GM21423 (cell line): ENCODE measurements at regions not wholly inside any gene's neighbourhood (a gene's known extent, or its start where the extent isn't known, plus 50 kb on each side); places are given as distances from the start of the nearest gene placed in this dataset.

ENCODE experiments used
- ATAC-seq: cut with Tn5 transposase; IDR thresholded peaks from one replicate; pipeline ENCODE4 v1.9.1; 2021; ENCODE audit warnings: mild to moderate bottlenecking, moderate library complexity; ENCODE audit not compliant: unreplicated experiment

DNA sequence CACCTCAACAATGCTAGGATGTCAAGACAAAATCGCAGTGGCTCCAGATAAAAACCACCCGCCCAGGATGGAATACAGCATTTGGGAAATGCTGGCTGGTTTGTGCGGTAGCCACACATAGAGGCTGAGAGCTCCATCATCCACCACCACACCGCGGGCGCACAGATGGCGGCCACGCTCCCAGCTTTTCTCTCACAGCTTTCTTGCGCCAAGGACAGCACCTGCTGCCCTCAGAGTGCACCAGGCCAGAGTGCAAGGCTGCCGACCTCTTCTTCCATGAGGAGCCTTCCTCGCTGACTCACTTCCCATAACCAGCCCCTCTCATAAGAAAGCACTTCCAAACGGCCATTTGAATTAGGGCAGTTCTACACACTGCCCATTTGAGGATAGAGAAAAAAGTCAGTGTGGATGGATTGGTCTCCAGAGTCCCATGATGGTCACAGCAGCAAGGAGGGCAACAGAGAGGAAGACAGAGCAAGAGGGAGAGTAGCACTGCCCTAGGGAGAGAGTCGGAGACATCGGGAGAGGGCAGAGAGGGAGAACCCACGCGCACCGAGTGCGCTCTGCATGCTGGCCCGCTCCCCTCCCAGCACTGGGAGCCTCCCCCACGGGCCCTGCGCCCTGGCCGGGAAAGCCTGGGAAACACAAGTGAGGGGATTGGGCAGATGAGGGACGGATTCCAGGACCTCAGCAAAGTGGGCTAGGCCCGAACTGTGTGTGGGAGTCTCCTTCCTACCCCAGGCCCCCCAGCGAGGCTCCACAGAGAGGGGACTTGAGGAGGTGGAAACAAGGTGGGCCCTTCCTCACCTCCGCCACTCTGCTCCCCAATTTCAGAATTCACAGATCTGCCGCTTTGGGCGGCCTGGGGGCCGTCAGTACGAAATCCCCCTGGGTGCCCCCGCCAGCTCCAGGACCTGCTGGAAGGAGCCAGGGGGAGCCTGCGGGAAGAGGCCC lies 156.9 kb downstream of the USP12 start:
- no peak for ATAC-seq

DNA sequence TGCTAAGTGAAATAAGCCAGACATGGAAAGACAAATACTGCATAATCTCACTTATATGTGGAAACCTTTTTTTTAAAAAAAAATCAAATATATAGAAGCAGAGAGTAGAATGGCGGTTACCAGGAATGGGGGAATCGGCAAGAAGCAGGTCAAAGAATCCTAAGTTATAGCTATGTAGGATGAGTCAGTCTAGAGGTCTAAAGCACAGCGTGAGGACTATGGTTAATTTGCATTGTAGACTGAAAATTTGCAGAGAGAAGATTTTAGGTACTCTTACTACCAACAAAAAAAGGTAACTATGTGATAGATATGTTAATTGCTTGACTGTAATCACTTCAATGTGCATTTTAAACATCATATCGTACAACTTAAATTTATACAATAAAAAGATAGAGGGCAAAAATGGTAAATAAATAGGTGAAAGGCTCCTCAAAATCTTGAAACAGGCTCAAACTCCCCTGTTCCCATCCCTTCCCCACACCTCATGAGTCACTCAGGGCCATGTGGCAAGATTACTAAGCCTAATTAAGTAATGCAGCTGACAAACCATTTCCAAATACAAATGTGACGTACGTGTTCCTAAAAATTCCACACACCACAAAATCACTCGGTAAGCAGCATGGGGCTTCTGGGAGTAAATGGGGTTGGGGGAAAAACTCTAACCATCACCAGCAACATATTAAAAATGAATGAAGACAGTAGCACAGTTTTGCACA lies 159.0 kb downstream of the USP12 start:
- ATAC-seq = no peak

DNA sequence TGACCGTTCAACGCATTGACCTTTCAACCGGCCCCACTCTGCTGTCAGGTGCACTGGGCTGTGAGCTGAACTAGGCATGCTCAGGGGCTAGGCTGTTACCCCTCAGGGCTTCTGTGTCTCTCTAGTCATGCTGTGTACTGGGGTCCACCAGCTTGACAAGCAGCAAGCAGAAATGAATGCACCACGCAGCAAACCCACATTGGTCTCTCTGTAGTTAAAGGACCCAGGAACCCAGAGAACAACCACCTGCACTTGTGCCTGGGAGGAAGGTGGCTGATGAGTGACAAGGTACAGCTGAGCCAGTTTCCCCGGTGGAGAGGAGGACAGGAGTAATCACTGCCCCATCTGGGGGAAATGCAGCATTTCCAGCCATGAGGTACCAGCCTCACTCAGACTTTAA lies 159.9 kb downstream of the USP12 start:
- ATAC-seq = no peak

DNA sequence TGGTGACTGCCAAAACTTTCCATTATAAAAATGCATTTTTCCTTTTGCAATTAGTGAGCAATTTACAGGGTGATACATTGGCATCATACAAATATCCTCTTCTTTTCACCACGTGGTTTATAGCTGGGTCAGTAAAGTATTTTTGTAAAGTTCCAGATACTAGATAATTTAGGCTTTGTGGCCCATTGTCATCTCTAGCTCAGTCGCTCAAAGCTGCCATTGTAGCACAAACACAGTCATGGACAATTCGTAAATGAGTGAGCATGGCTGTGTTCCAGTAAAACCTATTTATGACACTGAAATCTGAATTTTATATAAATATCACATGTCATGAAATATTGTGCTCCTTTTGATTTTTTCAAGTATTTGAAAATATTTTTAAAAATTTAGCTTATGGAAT lies 162.9 kb downstream of the USP12 start:
- ATAC-seq = no peak

DNA sequence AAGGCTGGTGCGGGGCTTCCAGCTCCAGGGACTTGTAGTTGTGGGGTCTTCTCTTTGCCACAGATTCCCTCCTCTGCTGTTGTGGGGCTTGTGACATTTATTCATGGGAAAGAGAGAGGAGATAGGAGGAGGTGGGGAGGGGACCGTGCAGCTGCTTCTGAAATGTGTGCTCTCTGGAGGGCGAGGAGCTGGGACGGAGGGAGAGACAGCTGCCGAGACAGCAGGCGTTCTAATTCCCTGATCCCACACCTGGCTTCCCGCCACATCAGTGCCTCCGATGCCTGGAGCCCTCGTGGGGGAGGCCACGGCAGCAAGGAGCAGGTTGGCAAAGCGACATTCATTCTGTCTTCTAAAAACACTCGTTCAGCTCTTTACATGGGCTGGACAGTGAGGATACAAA lies 164.4 kb downstream of the USP12 start:
- no peak for ATAC-seq

DNA sequence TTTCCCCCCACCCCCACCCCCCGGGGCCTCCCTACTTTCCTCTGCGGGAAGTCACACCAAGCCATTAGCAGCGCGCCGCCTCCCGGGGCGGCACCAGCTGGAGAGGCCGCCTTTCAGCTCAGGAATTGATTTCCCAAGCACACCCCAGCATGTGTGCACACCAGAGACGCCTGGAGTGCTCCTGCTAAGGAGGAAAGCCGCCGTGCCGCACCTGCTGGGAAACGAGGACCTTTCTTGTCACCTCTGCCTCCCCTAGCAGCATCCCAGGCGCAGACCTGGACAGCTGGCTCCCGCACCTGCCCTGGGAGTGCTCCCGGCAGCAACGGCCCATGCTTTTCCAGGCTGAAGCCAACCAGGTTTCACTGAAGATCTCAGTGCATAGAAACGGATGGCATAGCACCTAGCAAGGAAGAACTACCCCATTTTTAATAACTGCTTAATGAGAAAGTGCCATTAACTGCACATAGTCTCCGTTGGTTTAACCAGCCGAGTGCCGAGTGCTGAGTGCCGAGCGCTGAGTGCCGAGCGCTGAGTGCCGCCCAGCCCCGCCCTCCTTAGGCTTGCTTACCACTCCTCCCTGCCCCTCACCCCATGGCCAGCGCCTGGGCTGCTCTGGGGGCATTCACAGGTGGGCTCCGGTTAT lies 165.0 kb downstream of the USP12 start:
- ATAC-seq = no peak

DNA sequence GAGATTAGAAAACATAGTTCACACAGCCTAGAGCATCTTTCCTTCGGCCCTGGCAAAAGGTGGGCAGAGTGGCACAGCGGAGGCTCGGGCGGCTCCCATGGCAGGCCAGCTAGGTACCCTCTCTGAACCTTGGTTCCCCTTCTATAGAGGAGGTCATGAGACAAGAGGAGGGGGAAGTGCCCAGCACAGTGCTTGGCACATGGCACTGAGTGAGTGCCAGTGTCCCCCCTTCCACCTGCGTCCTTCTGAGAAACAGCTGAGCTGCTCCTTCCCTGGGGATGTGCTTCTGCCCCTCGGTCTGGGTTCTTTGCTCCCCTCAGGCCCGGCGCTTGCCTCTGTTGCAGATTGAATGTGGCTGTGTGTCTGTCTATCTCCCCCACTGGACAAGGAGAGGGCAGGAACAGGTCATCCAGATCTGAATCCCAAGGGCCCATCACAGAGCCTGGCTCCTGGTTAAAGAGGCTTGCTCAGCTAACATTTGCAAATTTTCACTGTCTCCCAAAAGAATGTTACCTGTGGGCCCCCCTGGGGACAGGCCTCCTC lies 165.6 kb downstream of the USP12 start:
- ATAC-seq = no peak

DNA sequence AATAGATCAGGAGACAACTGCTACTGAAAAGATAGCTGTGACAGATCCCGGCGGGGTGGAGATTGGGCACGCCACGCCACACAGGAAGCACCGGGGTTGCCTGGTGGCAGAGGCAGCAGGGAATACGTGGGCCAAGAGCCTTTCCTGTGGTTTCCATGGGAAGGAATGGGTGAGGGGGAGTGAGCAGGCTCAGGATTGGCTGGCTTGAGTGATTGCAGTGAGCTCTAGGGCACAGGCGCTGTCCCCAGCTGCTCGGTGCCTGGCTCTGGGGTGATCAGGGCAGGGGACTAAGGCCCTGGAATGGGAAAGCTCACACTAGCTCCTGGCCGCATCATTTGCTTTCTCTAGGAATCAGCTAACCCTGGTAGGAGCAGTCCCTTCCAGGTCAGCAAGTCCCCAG lies 166.1 kb downstream of the USP12 start:
- ATAC-seq = no peak

DNA sequence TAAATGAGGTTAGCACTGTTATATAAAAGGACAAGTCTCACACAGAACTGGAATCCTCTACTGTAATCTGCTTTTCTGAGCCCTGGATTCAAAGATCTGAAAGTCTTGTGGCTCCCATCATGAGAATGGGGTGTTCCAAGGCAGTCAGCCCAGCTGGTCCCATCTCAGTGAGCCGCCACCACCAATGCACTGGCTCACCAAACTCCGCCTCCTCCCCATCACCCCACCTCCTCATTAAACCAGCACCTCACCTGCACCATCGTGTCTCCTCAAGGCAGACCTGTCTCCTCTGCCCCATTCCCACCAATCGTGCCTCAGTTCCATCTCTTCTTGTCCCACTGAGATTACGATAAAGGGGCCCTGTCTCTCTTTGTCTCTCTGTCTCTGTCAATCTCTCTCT lies 166.7 kb downstream of the USP12 start:
- no peak for ATAC-seq

DNA sequence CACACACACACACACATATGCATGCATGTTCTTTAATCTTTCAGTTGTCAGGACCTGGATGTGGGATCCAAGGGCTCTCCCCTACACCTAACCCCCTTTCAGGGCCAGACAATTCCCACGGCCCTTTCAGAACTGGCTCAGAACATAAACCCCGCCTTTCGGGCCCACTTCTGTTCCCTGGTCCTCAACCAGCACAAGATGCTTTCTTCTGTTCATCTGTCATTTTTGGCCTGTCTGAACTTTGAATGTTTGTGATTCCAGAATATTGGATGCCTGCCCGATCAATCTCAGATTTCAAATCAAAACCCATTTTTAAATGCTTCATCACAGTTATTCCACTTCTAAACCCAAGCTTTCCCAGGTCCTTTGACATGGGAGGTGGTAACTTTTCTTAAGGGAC lies 167.3 kb downstream of the USP12 start:
- ATAC-seq = no peak

DNA sequence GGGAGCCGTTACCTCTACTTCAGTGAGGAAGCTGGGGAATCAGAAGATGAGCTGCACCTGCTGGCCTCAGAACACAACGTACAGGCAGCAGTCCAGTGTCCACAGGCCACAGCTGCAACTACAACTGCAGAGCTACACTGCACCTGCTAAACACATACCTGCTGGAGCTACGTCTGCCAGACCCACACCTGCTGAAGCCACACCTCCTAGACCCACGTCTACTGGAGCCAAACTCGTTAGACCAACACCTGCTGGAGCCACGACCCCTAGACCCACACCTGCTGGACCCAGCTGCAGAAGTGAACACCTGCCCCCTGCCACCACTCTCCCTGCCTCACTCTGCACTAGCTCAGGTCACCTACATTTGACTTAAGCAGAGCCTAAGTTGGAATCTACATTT lies 169.9 kb downstream of the USP12 start:
- ATAC-seq = no peak

DNA sequence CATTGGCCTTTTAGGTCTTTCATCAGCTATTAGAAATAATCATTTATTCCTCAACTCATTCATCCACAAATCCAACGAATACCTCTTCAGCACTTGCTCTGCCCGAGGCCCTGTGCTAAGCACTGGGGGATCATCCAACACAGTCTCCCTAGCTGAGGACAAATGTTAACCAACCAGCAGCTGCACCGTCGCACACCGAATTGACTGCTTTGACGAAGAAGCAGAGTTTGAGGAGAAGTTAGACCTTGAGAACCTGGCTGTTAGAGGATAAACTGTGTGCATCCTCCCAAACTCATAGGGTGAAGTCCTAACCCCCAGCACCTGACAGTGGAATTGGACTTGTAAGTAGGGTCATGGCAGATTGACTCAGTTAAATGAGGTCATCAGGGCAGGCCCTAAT lies 170.9 kb downstream of the USP12 start:
- ATAC-seq = no peak

DNA sequence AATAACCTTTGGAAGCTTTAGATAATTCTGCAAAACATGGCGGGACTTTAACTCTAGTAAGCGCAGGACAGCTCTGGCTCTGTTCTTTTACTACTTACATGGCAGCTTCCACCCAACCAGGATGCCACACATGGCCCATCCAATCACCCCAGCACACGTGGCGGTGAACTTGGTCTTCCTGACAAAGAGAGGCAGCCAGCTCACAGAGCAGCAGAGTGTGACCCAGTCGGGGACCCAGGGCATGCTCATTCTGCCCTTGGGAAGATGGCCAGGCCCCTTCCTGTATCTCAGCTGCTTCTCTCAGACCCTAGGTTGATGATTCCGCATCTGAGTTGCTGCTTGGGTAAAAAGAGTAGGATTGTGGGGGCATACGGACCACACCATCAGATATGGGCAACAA lies 172.1 kb downstream of the USP12 start:
- no peak for ATAC-seq

DNA sequence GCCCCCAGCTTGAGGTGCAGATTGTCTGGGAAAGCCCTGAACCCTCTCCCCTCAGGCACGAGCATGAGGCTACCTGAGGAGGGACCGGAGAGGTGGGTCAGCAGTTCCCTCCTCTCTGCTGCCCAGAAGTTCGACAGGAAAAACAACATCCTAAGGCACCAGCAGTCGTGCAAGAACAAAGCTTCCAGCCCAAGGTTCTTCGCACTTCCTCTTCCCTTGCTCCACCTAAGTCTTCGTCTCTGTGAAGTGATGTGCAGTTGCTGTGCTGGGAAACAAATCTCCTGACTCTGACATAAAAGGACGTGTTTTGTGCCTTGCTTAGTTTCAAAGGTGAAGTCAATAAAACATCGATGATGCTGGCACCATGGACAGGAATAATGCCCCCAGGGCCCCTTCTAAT lies 173.3 kb downstream of the USP12 start:
- no peak for ATAC-seq

DNA sequence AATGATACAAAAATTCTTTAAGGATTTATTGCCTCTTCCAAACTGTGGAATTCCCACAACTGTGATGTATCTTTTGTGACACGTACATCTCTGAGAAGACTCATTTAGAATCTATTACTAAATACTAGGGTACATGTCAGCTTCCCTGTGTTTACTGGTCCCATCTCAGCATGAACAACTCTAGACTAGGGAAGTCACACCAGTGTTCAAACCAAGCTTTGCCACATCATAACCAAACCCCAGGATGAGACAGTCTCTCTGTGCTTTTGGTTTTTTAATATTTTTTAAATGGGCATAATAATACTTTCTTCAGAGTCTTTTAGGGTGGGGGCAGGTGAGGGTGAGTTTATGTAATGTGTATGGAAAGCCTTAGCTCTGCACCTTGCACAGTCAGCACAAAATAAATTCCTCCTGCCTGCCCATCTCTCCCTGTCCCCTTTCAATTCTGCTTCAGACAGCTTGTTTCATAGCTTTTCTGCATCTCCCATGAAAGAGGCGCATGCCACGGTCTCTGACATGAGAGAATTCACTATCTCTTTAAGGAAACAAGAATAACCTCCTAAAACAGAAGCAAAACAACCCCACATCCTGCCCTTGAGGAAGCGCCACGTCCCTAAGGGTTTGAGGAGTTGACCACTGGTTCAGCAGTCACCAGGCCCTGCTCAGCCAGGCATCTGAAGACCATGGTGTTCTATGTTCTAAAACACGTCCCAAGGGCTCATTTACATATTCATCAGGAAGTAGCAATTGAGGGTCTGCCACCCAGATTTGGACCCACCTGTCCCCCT lies 174.5 kb downstream of the USP12 start:
- ATAC-seq = peak; percentile 93

DNA sequence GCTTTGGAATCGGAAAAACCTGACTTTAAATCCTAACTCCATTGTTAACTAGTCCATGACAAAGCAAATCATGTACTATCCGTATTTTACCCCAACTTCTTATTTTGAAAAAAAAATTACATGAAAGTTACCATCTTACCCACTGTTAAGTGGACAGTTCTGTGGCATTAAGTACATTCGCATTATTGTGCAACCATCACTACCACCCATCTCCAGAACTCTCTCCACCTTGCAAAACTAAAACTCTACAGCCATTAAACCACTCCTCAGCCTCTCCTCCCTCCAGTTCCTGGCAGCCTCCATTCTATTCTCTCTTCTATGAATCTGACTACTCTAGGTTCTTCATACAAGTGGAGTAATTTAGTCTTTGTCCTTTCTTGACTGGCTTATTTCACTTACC lies 176.5 kb downstream of the USP12 start:
- ATAC-seq = no peak

DNA sequence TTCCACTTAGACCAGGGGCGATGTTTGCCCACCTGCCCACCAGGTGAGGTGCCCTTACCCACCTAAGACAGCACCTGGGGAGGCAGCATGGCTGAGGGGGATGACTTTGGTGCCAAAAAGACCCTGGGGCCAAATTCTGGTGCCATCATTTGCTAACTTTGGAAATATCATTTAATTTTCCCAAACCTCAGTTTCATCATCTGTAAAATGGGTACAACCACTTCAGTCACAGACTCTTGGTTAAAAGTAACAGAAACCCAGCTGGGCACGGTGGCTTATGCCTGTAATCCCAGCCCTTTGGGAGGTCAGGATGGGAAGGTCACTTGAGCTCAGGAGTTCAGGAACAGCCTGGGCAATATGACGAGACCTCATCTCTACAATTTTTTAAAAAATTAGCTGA lies 177.8 kb downstream of the USP12 start:
- no peak for ATAC-seq

DNA sequence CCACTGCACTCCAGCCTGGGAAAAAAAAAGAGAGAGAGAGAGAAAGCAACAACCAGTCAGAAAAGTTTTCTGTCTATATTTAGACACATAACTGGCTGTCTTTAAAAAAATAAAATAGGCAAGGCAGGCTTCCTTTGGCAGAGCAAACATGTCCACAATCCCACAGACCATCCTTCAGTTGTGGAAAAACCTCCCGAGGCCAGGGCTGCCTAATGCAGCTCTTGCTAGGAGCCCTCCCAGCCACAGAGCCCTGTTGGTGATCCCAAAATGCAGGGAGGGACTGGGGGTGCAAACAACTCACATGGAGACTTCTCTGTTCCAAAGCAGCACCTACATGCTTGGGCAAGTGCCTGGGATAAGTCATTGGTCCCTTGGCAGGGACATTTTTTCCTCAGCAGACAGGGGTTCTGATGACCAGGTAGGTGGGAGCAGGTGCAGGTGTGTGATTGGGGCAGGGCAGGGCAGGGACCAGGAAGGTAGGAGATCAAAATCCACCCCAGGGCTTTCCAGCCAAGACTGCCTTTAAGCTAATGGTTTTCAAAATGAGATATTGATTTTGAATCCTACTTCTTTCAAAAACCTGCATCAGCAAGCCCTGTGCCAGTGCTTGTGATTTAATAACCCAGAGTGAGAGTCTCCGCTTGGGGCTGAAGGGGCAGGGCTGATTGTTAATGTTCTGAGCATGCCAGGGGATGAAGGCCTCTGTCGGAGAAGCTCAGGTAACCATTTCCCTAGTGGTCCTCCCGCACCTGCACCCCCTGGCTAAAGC lies 178.5 kb downstream of the USP12 start:
- no peak for ATAC-seq

DNA sequence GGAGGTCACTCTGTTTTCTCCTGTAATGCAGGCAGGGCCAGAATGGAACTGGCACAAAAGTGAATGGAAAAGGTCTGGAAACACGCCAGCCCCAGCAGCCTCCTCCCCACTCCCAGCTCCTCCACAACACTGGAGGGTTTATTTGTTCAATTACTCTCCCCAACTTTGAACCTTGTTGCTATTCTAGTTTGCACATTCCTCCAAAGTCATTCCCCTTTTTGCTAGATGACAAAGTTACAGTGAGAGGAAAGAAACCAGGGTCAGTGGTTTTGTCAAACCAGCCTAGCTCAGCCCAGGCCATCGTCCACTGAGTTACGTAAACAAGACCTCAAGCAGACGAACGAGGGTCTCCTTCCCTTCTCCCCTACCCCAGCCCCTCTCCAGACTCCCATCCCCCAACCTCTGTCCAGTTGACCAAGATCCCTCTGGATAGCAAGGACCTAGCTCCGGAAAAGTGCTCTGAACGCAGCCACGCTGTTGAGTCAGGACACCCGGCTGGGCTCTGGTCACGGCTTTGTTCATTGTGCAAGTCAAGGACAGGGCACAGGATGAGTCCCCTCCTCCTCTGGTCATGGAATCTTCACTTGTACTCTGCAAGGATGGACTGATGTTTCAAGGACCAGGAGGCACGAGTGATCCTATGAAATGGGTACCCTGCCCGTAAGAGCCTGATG lies 180.0 kb downstream of the USP12 start:
- ATAC-seq = no peak
